A673 (cell line): ENCODE measurements at regions not wholly inside any gene's neighbourhood (a gene's known extent, or its start where the extent isn't known, plus 50 kb on each side); places are given as distances from the start of the nearest gene placed in this dataset.

Experiments
- BruUV-seq: library from RNA; stranded (reverse); fragments of 400-500 nt; replicated peaks from 2 replicates; lab custom pipeline; 2021; lab: Mats Ljungman, UMichigan
- CTCF ChIA-PET: fragments of 300-600 bp; sonication (Branson Sonifier 250); formaldehyde crosslinking; loops from one replicate; lab custom pipeline; 2022; ENCODE audit warnings: antibody characterized with exemption; lab: Charles Lee
- POLR2A ChIA-PET: fragments of 300-600 bp; sonication (Branson Sonifier 250); formaldehyde crosslinking; loops from one replicate; lab custom pipeline; 2022; ENCODE audit warnings: antibody characterized with exemption; ENCODE audit not compliant: low non-redundant PET; lab: Charles Lee
- DNase-seq: peaks from one replicate; pipeline ENCODE4 v3.0.0-alpha.2; 2015; ENCODE audit warnings: low spot score
- H3K27ac ChIP-seq: fragments of 200-600 bp; sonication (generic); 2 replicates; pipeline ENCODE4 v1.5.1; 2016; ENCODE audit warnings: mixed run types, low read depth, mild to moderate bottlenecking, mixed read lengths, antibody characterized with exemption, low read length; ENCODE audit not compliant: poor library complexity, severe bottlenecking
- H3K27me3 ChIP-seq: fragments of 200-600 bp; sonication (generic); replicated peaks from 2 replicates; pipeline ENCODE4 v1.6.1; 2017; ENCODE audit warnings: mixed run types, low read depth, mild to moderate bottlenecking, mixed read lengths, antibody characterized with exemption, low read length; ENCODE audit not compliant: insufficient read depth, poor library complexity
- H3K36me3 ChIP-seq: fragments of 200-600 bp; sonication (generic); 2 replicates; pipeline ENCODE4 v1.6.1; 2016; ENCODE audit warnings: mixed run types, mild to moderate bottlenecking, mixed read lengths, antibody characterized with exemption, low read length; ENCODE audit not compliant: insufficient read depth, poor library complexity, severe bottlenecking
- H3K4me1 ChIP-seq: fragments of 200-600 bp; sonication (generic); 2 replicates; pipeline ENCODE4 v1.6.1; 2017; ENCODE audit warnings: mixed run types, mild to moderate bottlenecking, mixed read lengths, antibody characterized with exemption, low read length; ENCODE audit not compliant: insufficient read depth, poor library complexity, severe bottlenecking
- H3K4me3 ChIP-seq: fragments of 200-600 bp; sonication (generic); 2 replicates; pipeline ENCODE4 v1.5.1; 2016; ENCODE audit warnings: low read depth, mixed run types, mild to moderate bottlenecking, mixed read lengths, low read length; ENCODE audit not compliant: poor library complexity, severe bottlenecking
- H3K9me3 ChIP-seq: fragments of 200-600 bp; sonication (generic); 2 replicates; pipeline ENCODE4 v1.6.1; 2016; ENCODE audit warnings: mixed run types, low read depth, mild to moderate bottlenecking, mixed read lengths, antibody characterized with exemption, low read length; ENCODE audit not compliant: poor library complexity, severe bottlenecking
- EZH2 ChIP-seq: fragments of 200-600 bp; sonication (generic); IDR thresholded peaks from 2 replicates; pipeline ENCODE4 v1.6.1; 2017; ENCODE audit warnings: borderline replicate concordance, low read depth, mild to moderate bottlenecking, mixed read lengths, antibody characterized with exemption, low read length; ENCODE audit not compliant: poor library complexity, severe bottlenecking
- intact Hi-C: fragments of 100-400 bp; cut with micrococcal nuclease; formaldehyde crosslinking; loops from one replicate; pipeline ENCODE4 v1.10.0; 2022; ENCODE audit not compliant: unreplicated experiment
- TF ChIP-seq, protein P1 (sequence below): fragments of 300-800, 200-600 bp; sonication (generic); conservative IDR thresholded peaks from 2 replicates; pipeline ENCODE4 v1.5.1; 2017; ENCODE audit warnings: low read depth, mild to moderate bottlenecking, antibody characterized with exemption, low read length, moderate library complexity, mixed read lengths

DNA sequence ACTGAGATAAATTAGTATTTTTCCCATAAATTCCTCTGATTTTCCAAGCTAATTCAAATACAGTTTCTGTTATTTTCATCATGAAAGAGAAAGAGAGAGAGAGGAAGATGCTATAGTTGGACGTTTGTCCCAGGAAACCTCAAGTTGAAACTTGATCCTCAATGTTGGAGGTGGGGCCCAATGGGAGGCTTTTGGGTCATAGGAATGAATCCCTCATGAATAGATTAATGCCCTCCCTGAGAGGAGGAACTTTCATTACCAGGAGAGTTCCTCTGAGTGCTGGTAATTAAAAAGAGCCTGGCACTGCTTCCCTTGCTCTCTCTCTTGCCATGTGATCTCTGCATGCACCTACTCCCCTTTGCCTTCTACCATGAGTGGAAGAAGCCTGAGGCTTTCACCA, 189.9 kb upstream of the SMC2 start:
- intact Hi-C loops: no loop called here
- Histone ChIP-seq H3K4me1 (no peaks in the 10 kb centered on the region), H3K9me3 (no peaks in the 10 kb centered on the region), H3K27me3 (no peaks in the 10 kb centered on the region), H3K27ac (no peak overlapping the region), H3K4me3 (no peak overlapping the region), H3K36me3 (no peaks in the 10 kb centered on the region)
- BruUV-seq: no TSS peak
- ChIA-PET POLR2A (no interaction called here), CTCF (no interaction called here)
- no peak for DNase-seq
- TF ChIP-seq, protein P1, sequence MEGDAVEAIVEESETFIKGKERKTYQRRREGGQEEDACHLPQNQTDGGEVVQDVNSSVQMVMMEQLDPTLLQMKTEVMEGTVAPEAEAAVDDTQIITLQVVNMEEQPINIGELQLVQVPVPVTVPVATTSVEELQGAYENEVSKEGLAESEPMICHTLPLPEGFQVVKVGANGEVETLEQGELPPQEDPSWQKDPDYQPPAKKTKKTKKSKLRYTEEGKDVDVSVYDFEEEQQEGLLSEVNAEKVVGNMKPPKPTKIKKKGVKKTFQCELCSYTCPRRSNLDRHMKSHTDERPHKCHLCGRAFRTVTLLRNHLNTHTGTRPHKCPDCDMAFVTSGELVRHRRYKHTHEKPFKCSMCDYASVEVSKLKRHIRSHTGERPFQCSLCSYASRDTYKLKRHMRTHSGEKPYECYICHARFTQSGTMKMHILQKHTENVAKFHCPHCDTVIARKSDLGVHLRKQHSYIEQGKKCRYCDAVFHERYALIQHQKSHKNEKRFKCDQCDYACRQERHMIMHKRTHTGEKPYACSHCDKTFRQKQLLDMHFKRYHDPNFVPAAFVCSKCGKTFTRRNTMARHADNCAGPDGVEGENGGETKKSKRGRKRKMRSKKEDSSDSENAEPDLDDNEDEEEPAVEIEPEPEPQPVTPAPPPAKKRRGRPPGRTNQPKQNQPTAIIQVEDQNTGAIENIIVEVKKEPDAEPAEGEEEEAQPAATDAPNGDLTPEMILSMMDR: no peak
- no peak for TF ChIP-seq EZH2

DNA sequence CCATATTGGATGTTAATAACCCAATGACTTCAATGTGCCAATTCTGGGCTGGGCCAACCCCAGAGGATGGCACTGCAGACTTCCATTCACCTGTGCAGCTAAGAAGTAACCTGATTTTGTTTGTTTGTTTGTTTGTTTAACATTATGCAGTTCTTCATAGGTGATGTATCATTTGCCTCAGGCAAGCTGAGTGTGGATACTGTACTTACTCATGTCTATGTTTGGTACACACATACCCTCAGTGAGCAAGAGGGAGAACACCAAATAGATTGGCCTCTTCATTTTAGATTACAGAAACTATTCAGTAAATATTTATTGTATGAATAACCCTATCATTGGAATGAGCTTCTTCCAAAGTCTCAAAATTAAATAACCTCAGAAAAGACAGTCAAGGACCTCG, 180.2 kb upstream of the SMC2 start:
- H3K4me3 ChIP-seq: no peak overlapping the region
- no peak overlapping the region for H3K27ac ChIP-seq
- H3K36me3 ChIP-seq: no peaks in the 10 kb centered on the region
- BruUV-seq: no TSS peak
- H3K9me3 ChIP-seq: no peaks in the 10 kb centered on the region
- ChIA-PET CTCF (no interaction called here), POLR2A (no interaction called here)
- H3K27me3 ChIP-seq: no peaks in the 10 kb centered on the region
- no peaks in the 10 kb centered on the region for H3K4me1 ChIP-seq
- DNase-seq: no peak
- intact Hi-C loops: no loop called here
- TF ChIP-seq EZH2: no peak
- TF ChIP-seq, protein P1: no peak

DNA sequence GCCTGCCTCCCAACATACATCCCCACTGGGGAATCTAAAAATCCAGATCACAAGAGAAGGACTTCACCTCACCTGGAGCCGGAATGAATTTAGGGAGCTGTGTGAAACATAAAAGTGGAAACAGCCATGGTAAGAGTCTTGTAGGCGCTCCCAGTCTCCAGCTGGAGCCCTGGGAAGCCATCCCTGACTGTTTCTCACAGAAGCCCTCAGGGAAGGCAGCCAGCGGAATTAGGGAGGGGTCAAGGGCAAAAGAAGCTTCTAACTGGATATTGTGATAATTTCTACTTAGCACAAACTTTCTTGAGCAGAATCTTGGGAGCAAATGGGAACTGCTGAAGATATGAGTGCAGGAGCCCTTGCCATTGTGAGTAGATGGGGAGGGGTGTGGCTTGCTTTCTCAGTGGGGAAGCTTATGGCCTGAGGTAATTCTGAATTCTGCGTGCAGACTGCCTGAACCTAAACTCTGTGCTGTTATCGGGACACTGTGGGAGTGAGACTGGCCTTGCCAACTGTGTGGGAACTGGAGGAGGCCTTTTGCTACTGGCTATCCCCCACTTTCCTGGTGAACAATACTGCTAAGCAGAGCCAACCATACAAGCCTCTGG, 174.4 kb upstream of the SMC2 start:
- intact Hi-C loops: no loop called here
- H3K27ac ChIP-seq: no peak overlapping the region
- H3K9me3 ChIP-seq: no peaks in the 10 kb centered on the region
- no peak overlapping the region for H3K4me3 ChIP-seq
- no peaks in the 10 kb centered on the region for H3K27me3 ChIP-seq
- BruUV-seq: no TSS peak
- ChIA-PET POLR2A (no interaction called here), CTCF (no interaction called here)
- no peaks in the 10 kb centered on the region for H3K4me1 ChIP-seq
- TF ChIP-seq, protein P1: no peak
- TF ChIP-seq EZH2: no peak
- DNase-seq: no peak
- no peaks in the 10 kb centered on the region for H3K36me3 ChIP-seq
